Upper lobe of right lung (tissue), 1 donor: ENCODE measurements at regions not wholly inside any gene's neighbourhood (a gene's known extent, or its start where the extent isn't known, plus 50 kb on each side); places are given as distances from the start of the nearest gene placed in this dataset.

ENCODE experiments used
- ATAC-seq: fragments of 200-7000 bp; cut with Tn5 transposase; one replicate; pipeline ENCODE4 v1.9.1; 2020; ENCODE audit warnings: mild to moderate bottlenecking, moderate library complexity
- DNase-seq: peaks from one replicate; pipeline ENCODE4 v3.0.0-alpha.2; 2020
- H3K27ac ChIP-seq: fragments of 200-600 bp; one replicate; pipeline ENCODE4 v1.8.0; 2022
- H3K27me3 ChIP-seq: fragments of 200-600 bp; one replicate; pipeline ENCODE4 v1.8.0; 2022; ENCODE audit warnings: mild to moderate bottlenecking
- H3K36me3 ChIP-seq: fragments of 200-600 bp; one replicate; pipeline ENCODE4 v1.8.0; 2022
- H3K4me1 ChIP-seq: fragments of 200-600 bp; one replicate; pipeline ENCODE4 v1.8.0; 2022
- H3K4me3 ChIP-seq: fragments of 200-600 bp; one replicate; pipeline ENCODE4 v1.8.0; 2022; ENCODE audit warnings: mild to moderate bottlenecking
- H3K9me3 ChIP-seq: fragments of 200-600 bp; one replicate; pipeline ENCODE4 v1.8.0; 2022
- intact Hi-C: fragments of 100-400 bp; cut with DNase I; formaldehyde crosslinking; loops from one replicate; pipeline ENCODE4 v1.11.0; 2022
- TF ChIP-seq, protein P1 (sequence below): fragments of 200-600 bp; IDR thresholded peaks from one replicate; pipeline ENCODE4 v1.8.0; 2022; ENCODE audit warnings: antibody characterized with exemption
- donor health status: DM: no; HTN: yes; CAD: no; lungs with severe emphysema.

- Histone ChIP-seq H3K4me1 (no peaks in the 10 kb centered on the region), H3K36me3 (no peaks in the 10 kb centered on the region), H3K27me3 (peaks cover 19% of the 10 kb centered on the region), H3K9me3 (no peaks in the 10 kb centered on the region), H3K4me3 (no peak overlapping the region), H3K27ac (no peak overlapping the region)
- peak; percentile 3 for DNase-seq
- intact Hi-C loops, result no loop called here
- TF ChIP-seq, protein P1, sequence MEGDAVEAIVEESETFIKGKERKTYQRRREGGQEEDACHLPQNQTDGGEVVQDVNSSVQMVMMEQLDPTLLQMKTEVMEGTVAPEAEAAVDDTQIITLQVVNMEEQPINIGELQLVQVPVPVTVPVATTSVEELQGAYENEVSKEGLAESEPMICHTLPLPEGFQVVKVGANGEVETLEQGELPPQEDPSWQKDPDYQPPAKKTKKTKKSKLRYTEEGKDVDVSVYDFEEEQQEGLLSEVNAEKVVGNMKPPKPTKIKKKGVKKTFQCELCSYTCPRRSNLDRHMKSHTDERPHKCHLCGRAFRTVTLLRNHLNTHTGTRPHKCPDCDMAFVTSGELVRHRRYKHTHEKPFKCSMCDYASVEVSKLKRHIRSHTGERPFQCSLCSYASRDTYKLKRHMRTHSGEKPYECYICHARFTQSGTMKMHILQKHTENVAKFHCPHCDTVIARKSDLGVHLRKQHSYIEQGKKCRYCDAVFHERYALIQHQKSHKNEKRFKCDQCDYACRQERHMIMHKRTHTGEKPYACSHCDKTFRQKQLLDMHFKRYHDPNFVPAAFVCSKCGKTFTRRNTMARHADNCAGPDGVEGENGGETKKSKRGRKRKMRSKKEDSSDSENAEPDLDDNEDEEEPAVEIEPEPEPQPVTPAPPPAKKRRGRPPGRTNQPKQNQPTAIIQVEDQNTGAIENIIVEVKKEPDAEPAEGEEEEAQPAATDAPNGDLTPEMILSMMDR, result no peak
- ATAC-seq, result no peak
These were observed 86.4 kb downstream of the ISX start for GRCh38 chr22:35152316-35152715.

DNA sequence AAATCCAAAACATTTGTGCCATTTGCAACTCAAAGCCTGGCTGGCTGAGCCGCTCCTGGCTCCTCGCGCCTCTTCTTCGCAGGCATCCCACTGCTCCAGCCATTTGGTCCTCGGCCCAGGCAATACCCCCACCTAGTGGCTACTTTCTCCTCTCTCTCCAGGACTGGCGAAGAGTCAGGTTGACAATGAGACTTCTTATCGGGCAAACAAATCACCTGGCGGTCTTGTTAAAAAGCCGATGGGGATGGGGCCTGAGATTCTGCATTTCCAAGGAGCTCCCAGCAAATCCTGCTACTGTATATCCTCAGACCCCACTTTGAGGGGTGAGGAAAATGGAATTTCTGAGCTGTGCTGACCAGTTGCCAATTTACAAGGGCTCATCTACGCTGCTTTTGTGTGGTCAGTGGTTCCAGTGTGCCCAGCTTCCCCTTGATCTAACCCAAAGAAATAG is 89.0 kb downstream of the ISX start:
- TF ChIP-seq, protein P1, result peak; percentile 64
- DNase-seq (peak; percentile 68), ATAC-seq (peak; percentile 66)
- Histone ChIP-seq H3K27ac (no peak overlapping the region), H3K36me3 (no peaks in the 10 kb centered on the region), H3K4me1 (no peaks in the 10 kb centered on the region), H3K4me3 (no peak overlapping the region), H3K9me3 (no peaks in the 10 kb centered on the region), H3K27me3 (peaks cover 19% of the 10 kb centered on the region)
- intact Hi-C loops, result no loop called here

DNA sequence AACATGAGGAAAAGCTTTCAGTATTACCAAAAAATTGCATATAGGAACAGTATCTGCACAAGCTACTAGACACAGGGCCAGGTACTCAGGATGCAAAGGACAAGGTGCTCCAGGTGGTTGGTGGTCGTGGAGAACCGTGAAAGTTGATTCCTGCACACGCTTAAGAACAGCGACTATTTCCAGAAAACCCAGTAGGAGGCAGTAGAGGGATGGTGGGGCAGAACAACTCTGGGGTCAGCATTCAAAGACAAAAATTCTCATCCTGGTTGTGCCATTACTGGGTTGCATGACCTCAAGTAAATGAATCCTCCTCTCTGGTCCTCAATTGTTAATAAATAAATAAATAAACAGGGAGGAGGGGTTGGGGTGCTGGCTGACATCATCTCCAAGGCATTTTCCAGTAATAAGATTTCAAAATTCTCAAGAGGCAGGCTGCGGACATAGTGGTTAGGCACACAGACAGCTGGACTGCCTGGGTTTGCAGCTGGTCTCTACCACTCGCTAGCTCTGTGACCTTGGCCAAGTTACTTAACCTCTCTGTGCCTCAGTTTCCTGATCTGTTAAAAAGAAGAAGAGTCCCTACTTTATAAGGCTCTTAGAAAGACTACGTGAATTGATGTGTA is 89.6 kb downstream of the ISX start:
- H3K4me3 ChIP-seq, result no peak overlapping the region
- peak; percentile 31 for DNase-seq
- peak; percentile 32 for ATAC-seq
- no peaks in the 10 kb centered on the region for H3K36me3 ChIP-seq
- no peaks in the 10 kb centered on the region for H3K9me3 ChIP-seq
- H3K27ac ChIP-seq, result no peak overlapping the region
- H3K4me1 ChIP-seq, result no peaks in the 10 kb centered on the region
- intact Hi-C loops, result no loop called here
- TF ChIP-seq, protein P1, result no peak
- peaks cover 19% of the 10 kb centered on the region for H3K27me3 ChIP-seq

DNA sequence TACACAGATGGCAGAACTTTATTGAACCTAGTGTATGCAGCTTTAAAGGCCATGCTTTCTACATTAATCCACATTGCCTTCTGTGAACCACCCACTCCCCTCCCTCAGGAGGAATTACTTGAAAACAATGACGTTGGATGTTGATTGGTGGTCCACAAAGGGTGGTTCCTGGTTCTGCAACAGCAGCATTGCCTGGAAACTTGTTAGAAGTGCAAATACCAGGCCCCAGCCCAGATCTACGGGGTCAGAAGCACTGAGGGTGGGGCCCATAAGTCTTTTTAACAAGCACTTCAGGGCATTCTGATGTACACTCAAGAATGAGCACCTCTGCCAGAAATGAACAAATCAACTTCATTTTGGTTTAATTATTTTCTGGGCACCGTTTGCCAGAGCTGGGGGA is 91.0 kb downstream of the ISX start:
- TF ChIP-seq, protein P1, result no peak
- Histone ChIP-seq H3K9me3 (no peaks in the 10 kb centered on the region), H3K27me3 (peaks cover 8% of the 10 kb centered on the region), H3K36me3 (no peaks in the 10 kb centered on the region), H3K27ac (peak overlapping the region; percentile 66), H3K4me1 (no peaks in the 10 kb centered on the region), H3K4me3 (no peak overlapping the region)
- ATAC-seq (peak; percentile 71), DNase-seq (peak; percentile 45)
- intact Hi-C loops, result no loop called here

- no peak overlapping the region for H3K4me3 ChIP-seq
- no peaks in the 10 kb centered on the region for H3K36me3 ChIP-seq
- H3K27ac ChIP-seq, result no peak overlapping the region
- H3K27me3 ChIP-seq, result peaks cover 3% of the 10 kb centered on the region
- DNase-seq, result peak; percentile 9
- no peaks in the 10 kb centered on the region for H3K9me3 ChIP-seq
- H3K4me1 ChIP-seq, result no peaks in the 10 kb centered on the region
- intact Hi-C loops, result no loop called here
- no peak for ATAC-seq
- TF ChIP-seq, protein P1, result no peak
These were observed 92.4 kb downstream of the ISX start for GRCh38 chr22:35158336-35158735.

GRCh38 chr22:35159343-35159742 is 93.4 kb downstream of the ISX start:
- no peak for DNase-seq
- H3K27me3 ChIP-seq, result no peaks in the 10 kb centered on the region
- TF ChIP-seq, protein P1, result no peak
- intact Hi-C loops, result no loop called here
- H3K4me3 ChIP-seq, result no peak overlapping the region
- no peak for ATAC-seq
- H3K27ac ChIP-seq, result no peak overlapping the region
- H3K9me3 ChIP-seq, result no peaks in the 10 kb centered on the region
- no peaks in the 10 kb centered on the region for H3K36me3 ChIP-seq
- no peaks in the 10 kb centered on the region for H3K4me1 ChIP-seq
